ENCODE measurements at regions not wholly inside any gene's neighbourhood (a gene's known extent, or its start where the extent isn't known, plus 50 kb on each side); places are given as distances from the start of the nearest gene placed in this dataset.

GRCh38 chr12:73235387-73235786 is 963.2 kb downstream of the TRHDE start:
- 95% methylated on average over 3 of the region's 3 CpGs; no CpG with 5 or more reads in 1 of the 2 donors for WGBS, 2 donors
- ATAC-seq (ENCODE audit: low FRiP score in 2 of 2) = peak in 1 of 2 donors; percentile 14
- H3K27me3 ChIP-seq = no peaks in the 10 kb centered on the region
- H3K27ac ChIP-seq = no peak overlapping the region
- no peaks in the 10 kb centered on the region for H3K4me1 ChIP-seq
- TF ChIP-seq POLR2A (IDR thresholded peaks at IDR 0.05) = no peak
- no peak for TF ChIP-seq POLR2AphosphoS5 (IDR thresholded peaks at IDR 0.05)
- TF ChIP-seq EP300 (IDR thresholded peaks at IDR 0.05) = no peak
- TF ChIP-seq, protein P1, sequence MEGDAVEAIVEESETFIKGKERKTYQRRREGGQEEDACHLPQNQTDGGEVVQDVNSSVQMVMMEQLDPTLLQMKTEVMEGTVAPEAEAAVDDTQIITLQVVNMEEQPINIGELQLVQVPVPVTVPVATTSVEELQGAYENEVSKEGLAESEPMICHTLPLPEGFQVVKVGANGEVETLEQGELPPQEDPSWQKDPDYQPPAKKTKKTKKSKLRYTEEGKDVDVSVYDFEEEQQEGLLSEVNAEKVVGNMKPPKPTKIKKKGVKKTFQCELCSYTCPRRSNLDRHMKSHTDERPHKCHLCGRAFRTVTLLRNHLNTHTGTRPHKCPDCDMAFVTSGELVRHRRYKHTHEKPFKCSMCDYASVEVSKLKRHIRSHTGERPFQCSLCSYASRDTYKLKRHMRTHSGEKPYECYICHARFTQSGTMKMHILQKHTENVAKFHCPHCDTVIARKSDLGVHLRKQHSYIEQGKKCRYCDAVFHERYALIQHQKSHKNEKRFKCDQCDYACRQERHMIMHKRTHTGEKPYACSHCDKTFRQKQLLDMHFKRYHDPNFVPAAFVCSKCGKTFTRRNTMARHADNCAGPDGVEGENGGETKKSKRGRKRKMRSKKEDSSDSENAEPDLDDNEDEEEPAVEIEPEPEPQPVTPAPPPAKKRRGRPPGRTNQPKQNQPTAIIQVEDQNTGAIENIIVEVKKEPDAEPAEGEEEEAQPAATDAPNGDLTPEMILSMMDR (IDR thresholded peaks at IDR 0.05) = no peak
- peak in 1 of 2 donors; percentile 15 for DNase-seq
- H3K36me3 ChIP-seq = no peaks in the 10 kb centered on the region
- H3K9me3 ChIP-seq = peaks cover 0 to 22% (median 4%) of the 10 kb centered on the region in 4 donors
- no peak overlapping the region for H3K4me3 ChIP-seq

GRCh38 chr12:73240110-73240509 is 967.9 kb downstream of the TRHDE start:
- H3K36me3 ChIP-seq = no peaks in the 10 kb centered on the region
- no peak overlapping the region for H3K27ac ChIP-seq
- no peaks in the 10 kb centered on the region for H3K27me3 ChIP-seq
- H3K4me3 ChIP-seq = no peak overlapping the region
- ATAC-seq (ENCODE audit: low FRiP score in 2 of 2) (no peak), DNase-seq (no peak)
- 70 to 82% methylated on average over 1 of the region's 1 CpG for WGBS, 2 donors
- TF ChIP-seq POLR2AphosphoS5 (IDR thresholded peaks at IDR 0.05) (no peak), POLR2A (IDR thresholded peaks at IDR 0.05) (no peak), EP300 (IDR thresholded peaks at IDR 0.05) (no peak)
- TF ChIP-seq, protein P1 (IDR thresholded peaks at IDR 0.05) = no peak
- H3K4me1 ChIP-seq = no peaks in the 10 kb centered on the region
- H3K9me3 ChIP-seq = peaks cover 0 to 5% (median 0%) of the 10 kb centered on the region in 4 donors

DNA sequence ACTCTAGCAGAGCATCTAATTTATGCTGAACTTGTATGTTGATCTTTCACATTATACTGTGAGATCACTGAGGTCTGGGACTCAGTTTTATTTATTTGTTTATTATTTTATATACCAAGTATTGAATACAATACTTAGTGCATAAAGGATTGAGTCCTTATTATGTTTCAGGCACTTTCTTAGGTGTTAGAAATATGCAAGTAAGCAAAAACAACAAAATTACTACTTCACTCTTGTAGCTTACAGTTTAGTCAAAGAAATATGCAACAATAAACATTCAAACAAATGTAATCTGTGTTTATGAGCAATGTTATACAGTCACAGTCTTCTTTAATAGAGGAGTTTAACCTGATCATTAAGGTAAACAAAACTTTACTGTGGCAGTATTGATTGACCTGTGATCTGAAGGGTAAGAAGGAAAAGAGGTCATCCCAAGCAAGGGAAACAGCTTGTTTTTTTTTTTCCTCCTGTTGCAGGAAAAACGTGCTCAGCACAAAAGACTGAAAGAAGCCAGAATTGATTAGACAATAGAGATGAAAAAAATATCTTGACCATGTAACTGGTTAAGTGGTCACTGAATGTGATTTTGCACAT is 990.7 kb downstream of the TRHDE start:
- no peaks in the 10 kb centered on the region for H3K4me1 ChIP-seq
- H3K27me3 ChIP-seq = no peaks in the 10 kb centered on the region
- H3K4me3 ChIP-seq = no peak overlapping the region
- 14 to 21% methylated on average over 1 of the region's 1 CpG for WGBS, 2 donors
- no peak overlapping the region for H3K27ac ChIP-seq
- ATAC-seq (ENCODE audit: low FRiP score in 2 of 2) (no peak), DNase-seq (no peak)
- no peak for TF ChIP-seq POLR2A (IDR thresholded peaks at IDR 0.05)
- TF ChIP-seq, protein P1 (IDR thresholded peaks at IDR 0.05) = no peak
- TF ChIP-seq POLR2AphosphoS5 (IDR thresholded peaks at IDR 0.05) = no peak
- TF ChIP-seq EP300 (IDR thresholded peaks at IDR 0.05) = no peak
- no peaks in the 10 kb centered on the region for H3K36me3 ChIP-seq
- H3K9me3 ChIP-seq = peaks cover 0 to 10% (median 0%) of the 10 kb centered on the region in 4 donors

- no peak overlapping the region for H3K4me3 ChIP-seq
- no peaks in the 10 kb centered on the region for H3K27me3 ChIP-seq
- no peak for TF ChIP-seq EP300 (IDR thresholded peaks at IDR 0.05)
- TF ChIP-seq, protein P1 (IDR thresholded peaks at IDR 0.05) = no peak
- no peak for TF ChIP-seq POLR2AphosphoS5 (IDR thresholded peaks at IDR 0.05)
- no peak for TF ChIP-seq POLR2A (IDR thresholded peaks at IDR 0.05)
- H3K27ac ChIP-seq = no peak overlapping the region
- H3K4me1 ChIP-seq = no peaks in the 10 kb centered on the region
- no peak for ATAC-seq (ENCODE audit: low FRiP score in 2 of 2)
- no peak for DNase-seq
- H3K9me3 ChIP-seq = peaks cover 0 to 14% (median 0%) of the 10 kb centered on the region in 4 donors
- 50 to 67% methylated on average over 1 of the region's 1 CpG for WGBS, 2 donors
- no peaks in the 10 kb centered on the region for H3K36me3 ChIP-seq
Measured at GRCh38 chr12:73266206-73266605, 994.0 kb downstream of the TRHDE start.

GRCh38 chr12:73274976-73275375 is 1002.8 kb downstream of the TRHDE start:
- 59 to 64% methylated on average over 3 of the region's 3 CpGs for WGBS, 2 donors
- Histone ChIP-seq H3K27me3 (no peaks in the 10 kb centered on the region), H3K4me1 (no peaks in the 10 kb centered on the region), H3K27ac (no peak overlapping the region), H3K4me3 (no peak overlapping the region), H3K36me3 (no peaks in the 10 kb centered on the region), H3K9me3 (peaks cover 0 to 2% (median 0%) of the 10 kb centered on the region in 4 donors)
- ATAC-seq (ENCODE audit: low FRiP score in 2 of 2) = no peak
- TF ChIP-seq POLR2AphosphoS5 (IDR thresholded peaks at IDR 0.05) (no peak), EP300 (IDR thresholded peaks at IDR 0.05) (no peak), POLR2A (IDR thresholded peaks at IDR 0.05) (no peak)
- TF ChIP-seq, protein P1 (IDR thresholded peaks at IDR 0.05) = no peak
- no peak for DNase-seq
